Skin epidermis (tissue), 12 donors: ENCODE measurements at regions not wholly inside any gene's neighbourhood (a gene's known extent, or its start where the extent isn't known, plus 50 kb on each side); places are given as distances from the start of the nearest gene placed in this dataset.
"Not testable (repeated sequence)": the region's sequence is repeated elsewhere in the genome, so short reads cannot be mapped to it uniquely, and the experiment has no call there.

Experiments used
- H3K27ac ChIP-seq, 21 experiments: fragments of 200-600 bp; sonication (generic) in 11 of 21; one replicate each; pipeline ENCODE4 v1.5.0; 2020; ENCODE audit warnings: mild to moderate bottlenecking in 3 of 21, inconsistent platforms in 2 of 21, moderate library complexity in 2 of 21
- H3K4me3 ChIP-seq, 7 experiments: fragments of 200-600 bp; sonication (generic) in 2 of 7; one replicate each; pipeline ENCODE4 v1.5.0; 2020; ENCODE audit warnings: inconsistent platforms in 2 of 7, mild to moderate bottlenecking in 2 of 7, moderate library complexity in 1 of 7

GRCh38 chr13:90511903-90512302 lies 835.6 kb upstream of the MIR17HG start:
- H3K27ac ChIP-seq: no peak overlapping the region
- H3K4me3 ChIP-seq: no peak overlapping the region

- not testable (repeated sequence) for H3K4me3 ChIP-seq, H3K27ac ChIP-seq
Measured at GRCh38 chr13:90514712-90515111, 832.8 kb upstream of the MIR17HG start.

DNA sequence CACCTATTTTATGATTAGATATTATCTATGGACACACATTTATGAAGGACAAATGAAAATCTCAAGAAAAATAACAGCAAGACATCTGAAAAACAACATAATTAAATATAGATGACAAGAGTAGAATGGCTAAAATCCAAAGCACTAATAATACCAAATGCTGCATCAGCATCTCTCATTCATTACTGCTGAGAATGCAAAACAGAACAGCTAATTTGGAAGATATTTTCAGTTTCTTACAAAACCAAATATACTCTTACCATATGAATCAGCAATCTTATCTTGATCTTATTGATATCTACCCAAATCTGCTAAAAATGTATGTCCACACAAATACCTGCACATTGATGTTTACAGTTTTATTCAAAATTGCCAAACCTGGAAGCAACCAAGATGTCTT lies 829.1 kb upstream of the MIR17HG start:
- no peak overlapping the region for H3K4me3 ChIP-seq
- H3K27ac ChIP-seq: no peak overlapping the region

GRCh38 chr13:90519157-90519556 lies 828.3 kb upstream of the MIR17HG start:
- H3K4me3 ChIP-seq: no peak overlapping the region
- H3K27ac ChIP-seq: no peak overlapping the region

DNA sequence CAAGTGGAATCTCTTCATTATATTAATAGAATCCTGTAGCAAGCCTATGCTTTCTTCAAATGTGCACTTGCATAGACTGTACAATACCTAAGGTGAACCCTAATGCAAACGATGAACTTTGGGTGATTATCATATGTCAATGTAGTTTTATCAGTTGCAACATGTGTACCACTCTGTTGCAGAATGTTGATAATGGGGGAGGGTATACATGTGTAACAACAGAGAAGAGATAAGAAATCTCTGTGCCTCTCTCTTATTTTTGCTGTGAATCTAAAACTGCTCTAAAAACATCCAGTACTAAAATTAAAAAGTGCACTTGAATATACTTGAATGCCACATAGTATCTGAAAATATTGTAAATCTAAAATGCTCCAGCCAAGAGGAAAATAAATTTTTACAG lies 820.8 kb upstream of the MIR17HG start:
- Histone ChIP-seq H3K27ac (no peak overlapping the region), H3K4me3 (no peak overlapping the region)

GRCh38 chr13:90531744-90532143 lies 815.7 kb upstream of the MIR17HG start:
- Histone ChIP-seq H3K4me3 (no peak overlapping the region), H3K27ac (no peak overlapping the region)

DNA sequence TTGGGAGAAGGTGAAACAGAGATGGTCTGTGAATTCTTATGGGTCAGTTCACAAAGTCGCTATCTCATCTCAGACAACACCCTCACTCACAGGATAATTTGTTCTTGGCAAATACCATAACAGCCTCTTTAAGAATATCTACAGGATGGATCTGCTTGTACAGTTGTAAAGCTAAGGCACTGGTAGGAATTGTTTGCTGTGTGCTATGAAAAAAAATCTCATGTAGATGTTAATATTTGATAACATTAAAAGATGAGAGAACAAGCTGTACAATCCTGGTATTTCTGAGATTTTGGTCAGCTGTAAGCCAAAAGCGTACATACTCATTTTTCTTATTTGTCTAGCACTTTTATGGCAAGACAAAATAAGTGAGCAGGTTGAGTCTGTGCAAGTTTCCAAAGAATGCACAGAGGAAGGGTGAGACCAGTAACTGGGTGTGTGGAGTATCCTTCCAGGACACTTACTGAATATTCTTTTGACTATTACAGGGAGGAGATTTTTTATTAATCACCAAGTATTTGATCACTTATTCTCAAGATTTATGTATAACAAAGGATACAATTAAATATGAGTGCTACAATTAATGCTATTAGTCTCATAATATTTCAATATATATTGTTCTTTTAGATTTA lies 814.5 kb upstream of the MIR17HG start:
- no peak overlapping the region for H3K27ac ChIP-seq
- no peak overlapping the region for H3K4me3 ChIP-seq

DNA sequence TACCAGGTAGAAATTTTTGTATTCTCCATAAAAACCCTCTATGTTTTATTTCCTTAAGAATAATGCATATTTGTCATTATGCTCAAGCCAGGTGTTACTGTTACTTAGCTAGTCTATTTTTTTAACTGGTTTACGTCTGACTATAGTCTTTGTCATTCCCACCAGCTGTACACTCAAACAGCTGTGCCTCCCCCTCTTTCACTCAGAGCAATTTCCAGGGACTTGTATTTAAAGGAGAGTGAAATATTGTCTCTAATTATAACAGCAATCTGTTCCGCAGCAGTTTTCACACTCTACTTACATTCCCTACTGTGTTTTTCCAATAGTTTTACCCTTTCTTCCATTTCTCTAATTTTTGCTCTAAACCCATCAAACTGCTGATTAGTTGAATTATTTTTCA lies 813.6 kb upstream of the MIR17HG start:
- no peak overlapping the region for H3K27ac ChIP-seq

GRCh38 chr13:90534617-90535370 lies 812.7 kb upstream of the MIR17HG start:
- no peak overlapping the region for H3K4me3 ChIP-seq
- H3K27ac ChIP-seq: no peak overlapping the region

More for the DNA sequence above, 813.6 kb upstream of the MIR17HG start:
- no peak overlapping the region for H3K4me3 ChIP-seq

- no peak overlapping the region for H3K27ac ChIP-seq
- no peak overlapping the region for H3K4me3 ChIP-seq
Measured at GRCh38 chr13:90535421-90535820, 812.1 kb upstream of the MIR17HG start.

DNA sequence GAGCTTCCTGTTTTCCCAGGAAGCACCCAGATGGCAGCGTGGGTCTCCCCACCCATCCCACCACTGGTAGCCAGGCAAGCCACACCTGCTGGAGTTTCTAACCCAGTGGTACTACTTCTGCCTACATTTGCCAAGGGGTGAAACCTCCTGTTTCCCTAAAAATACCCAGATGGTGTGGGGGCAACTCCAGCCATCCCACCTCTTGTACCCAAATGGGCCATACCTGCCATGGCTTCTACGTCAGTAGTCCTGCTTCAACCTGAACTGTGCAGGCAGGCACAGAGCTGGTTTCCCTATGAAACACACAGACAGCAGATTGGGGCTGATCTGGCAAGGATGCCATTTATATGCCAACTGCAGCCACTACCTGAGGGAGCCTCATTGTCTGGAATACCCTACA lies 809.4 kb upstream of the MIR17HG start:
- Histone ChIP-seq H3K4me3 (no peak overlapping the region), H3K27ac (no peak overlapping the region)

- H3K27ac ChIP-seq: no peak overlapping the region
- H3K4me3 ChIP-seq: no peak overlapping the region
Measured at GRCh38 chr13:90541346-90541745, 806.1 kb upstream of the MIR17HG start.

GRCh38 chr13:90542959-90543505 lies 804.5 kb upstream of the MIR17HG start:
- Histone ChIP-seq H3K27ac (no peak overlapping the region), H3K4me3 (no peak overlapping the region)

GRCh38 chr13:90545070-90545840 lies 802.2 kb upstream of the MIR17HG start:
- no peak overlapping the region for H3K4me3 ChIP-seq

DNA sequence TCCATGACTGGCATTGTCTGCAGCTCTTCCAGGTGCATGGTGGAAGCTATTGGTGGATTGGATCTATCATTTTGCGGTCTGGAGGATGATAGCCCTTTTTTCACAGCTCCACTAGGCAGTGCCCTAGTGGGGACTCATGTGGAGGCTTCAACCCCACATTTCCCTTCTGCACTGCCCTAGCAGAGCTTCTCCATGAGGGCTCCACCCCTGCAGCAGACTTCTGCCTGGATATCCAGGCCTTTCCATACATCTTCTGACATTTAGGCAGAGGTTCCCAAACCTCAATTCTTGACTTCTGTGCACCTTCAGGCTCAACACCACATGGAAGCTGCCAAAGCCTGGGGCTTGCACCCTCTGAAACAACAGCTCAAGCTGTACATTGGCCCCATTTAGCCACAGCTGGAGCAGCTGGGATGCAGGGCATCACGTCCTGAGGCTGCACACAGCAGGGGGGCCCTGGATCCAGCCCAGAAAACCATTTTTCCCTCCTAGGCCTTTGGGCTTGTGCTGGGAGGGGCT lies 800.2 kb upstream of the MIR17HG start:
- no peak overlapping the region for H3K27ac ChIP-seq
- no peak overlapping the region for H3K4me3 ChIP-seq

More at GRCh38 chr13:90545070-90545840, 802.2 kb upstream of the MIR17HG start:
- no peak overlapping the region for H3K27ac ChIP-seq

DNA sequence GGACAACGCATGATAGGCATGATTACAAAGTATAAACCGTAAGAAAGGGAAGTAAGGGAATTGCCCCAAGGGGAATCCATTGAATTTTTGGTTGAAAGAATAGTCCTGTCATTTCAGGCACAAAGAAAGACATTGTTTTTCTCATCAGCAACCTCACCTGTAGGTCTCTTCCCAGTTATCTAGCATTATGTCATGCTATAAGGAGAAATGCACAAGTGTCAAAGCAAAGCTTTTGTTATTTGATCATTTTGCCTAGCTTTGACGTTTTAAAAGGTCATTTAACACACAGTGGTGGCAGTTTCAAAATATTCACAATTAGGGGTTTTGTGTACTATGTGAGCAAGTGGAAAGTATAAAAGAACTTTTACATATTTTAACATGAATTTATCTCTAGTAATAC lies 796.2 kb upstream of the MIR17HG start:
- no peak overlapping the region for H3K27ac ChIP-seq
- H3K4me3 ChIP-seq: no peak overlapping the region

DNA sequence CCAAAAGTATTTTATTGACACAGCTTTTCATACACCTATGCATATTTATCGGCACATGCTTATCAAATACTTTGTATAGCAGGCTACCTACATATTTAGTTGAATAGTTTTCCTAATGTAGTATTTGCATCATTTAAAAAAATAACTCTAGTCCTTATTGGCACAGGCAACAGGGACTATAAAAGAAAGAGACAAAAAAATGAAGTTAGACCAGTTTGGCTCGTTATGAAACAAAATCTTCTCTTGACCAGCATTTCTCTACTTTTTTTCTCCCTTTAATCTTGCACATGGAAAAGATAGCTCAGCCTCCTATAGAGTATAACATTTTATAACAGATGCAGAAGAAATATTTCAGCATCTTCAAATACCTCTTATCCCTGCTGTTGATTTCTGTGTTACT lies 794.8 kb upstream of the MIR17HG start:
- Histone ChIP-seq H3K4me3 (no peak overlapping the region), H3K27ac (no peak overlapping the region)

DNA sequence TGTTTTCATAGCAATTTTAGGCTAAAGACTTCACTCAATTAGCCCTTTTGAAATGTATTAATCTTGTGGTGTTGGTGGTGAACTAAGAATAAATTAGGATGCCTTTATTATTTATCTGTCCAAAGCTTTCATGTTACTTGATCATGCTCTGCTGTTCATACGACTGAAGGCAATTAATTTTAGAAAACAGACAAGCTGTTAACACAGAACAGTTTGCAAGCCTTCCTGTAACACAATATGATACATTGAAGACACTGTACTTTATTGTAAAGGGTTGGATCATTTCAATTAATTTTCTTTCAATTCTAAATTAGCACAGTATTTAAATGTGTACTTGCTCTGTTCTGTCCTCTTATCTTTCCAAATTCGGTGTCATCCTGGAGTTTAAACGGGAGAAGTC lies 794.3 kb upstream of the MIR17HG start:
- Histone ChIP-seq H3K27ac (no peak overlapping the region), H3K4me3 (no peak overlapping the region)

- Histone ChIP-seq H3K4me3 (no peak overlapping the region), H3K27ac (no peak overlapping the region)
Measured at GRCh38 chr13:90557626-90558025, 789.9 kb upstream of the MIR17HG start.

DNA sequence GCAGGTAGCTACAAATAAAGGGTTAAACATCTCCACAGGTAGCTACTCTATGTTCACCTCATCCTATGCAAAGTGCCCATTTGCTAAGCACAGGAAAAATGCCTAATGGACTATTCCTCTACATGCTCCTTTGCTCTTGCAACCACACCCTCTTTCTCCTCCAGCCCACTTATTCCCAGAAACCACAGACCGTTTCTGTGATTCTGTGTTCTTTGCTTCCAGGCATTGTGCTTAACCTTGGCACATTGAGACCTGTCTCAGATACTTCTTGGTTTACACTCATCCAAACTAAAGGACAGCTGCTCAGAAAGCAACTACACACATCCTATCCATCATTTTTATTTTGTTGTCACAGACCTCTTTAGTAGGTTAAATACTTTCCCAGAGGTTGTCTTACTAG lies 785.0 kb upstream of the MIR17HG start:
- H3K27ac ChIP-seq: no peak overlapping the region
- no peak overlapping the region for H3K4me3 ChIP-seq
